ENCODE measurements at regions not wholly inside any gene's neighbourhood (a gene's known extent, or its start where the extent isn't known, plus 50 kb on each side); places are given as distances from the start of the nearest gene placed in this dataset.
A peak's percentile ranks its signal among the peaks of the same experiment; 100 is the strongest.
"Not testable (repeated sequence)": the region's sequence is repeated elsewhere in the genome, so short reads cannot be mapped to it uniquely, and the experiment has no call there.

DNA sequence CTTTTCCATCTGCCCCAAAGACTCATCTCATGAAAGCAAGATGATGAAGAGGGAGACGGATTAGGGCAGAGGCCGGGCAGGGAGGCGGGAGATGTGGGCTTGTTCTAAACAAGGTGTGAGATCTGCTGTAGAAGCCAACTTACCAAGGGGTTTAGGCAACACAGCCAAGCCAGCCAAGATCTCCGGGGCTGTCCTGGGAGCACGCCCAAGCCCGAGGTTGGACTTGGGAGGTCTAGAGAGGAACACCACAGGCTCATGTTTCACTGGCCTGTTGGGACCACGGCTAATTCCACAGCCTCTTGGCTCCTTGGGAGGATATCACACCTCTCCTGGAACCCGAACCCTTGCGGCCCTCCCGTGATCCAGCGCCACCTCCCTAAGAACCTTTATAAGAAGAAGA lies 171.4 kb downstream of the CRLF2 start:
- no peak overlapping the region for H2BK120ac ChIP-seq (ENCODE audit: low read depth, low read length)
- H3K9me1 ChIP-seq (ENCODE audit: insufficient read depth, low read length) = no peaks in the 10 kb centered on the region
- no peak overlapping the region for H2BK5ac ChIP-seq (ENCODE audit: low read depth, low read length, poor library complexity, severe bottlenecking)
- no peak overlapping the region for H4K8ac ChIP-seq (ENCODE audit: low read depth in 2 of 2, low read length in 2 of 2)
- H3K23ac ChIP-seq (ENCODE audit: low read depth, low read length) = no peak overlapping the region
- H4K20me1 ChIP-seq (ENCODE audit: insufficient read depth, low read length) = no peaks in the 10 kb centered on the region
- H2AK5ac ChIP-seq (ENCODE audit: low read depth, low read length) = no peak overlapping the region
- no TSS peak for BruUV-seq (replicated peaks)
- intact Hi-C loops (cut with micrococcal nuclease) (no loop called here), in situ Hi-C loops (cut with MboI; ENCODE audit: low sequenced_read_pairs) (no loop called here), dilution Hi-C loops (cut with HindIII; ENCODE audit: low sequenced_read_pairs, unreplicated experiment) (no loop called here)
- 45% methylated on average over 2 of the region's 11 CpGs; no CpG with 5 or more reads in 1 of the 2 experiments for WGBS, 2 experiments (ENCODE audit: extremely low coverage in 2 of 2, insufficient read length in 1 of 2)
- POLR2A ChIA-PET (ENCODE audit: unreplicated experiment) = no interaction called here
- H2AK9ac ChIP-seq (replicated peaks; ENCODE audit: low read depth, low read length, poor library complexity) = no peak overlapping the region
- no peak overlapping the region for H4K91ac ChIP-seq (ENCODE audit: insufficient read depth, low read depth, low read length)
- CTCF ChIA-PET = no interaction called here
- no peak overlapping the region for H2BK20ac ChIP-seq (ENCODE audit: low read depth, low read length)
- H3K4ac ChIP-seq (ENCODE audit: low read depth, low read length) = no peak overlapping the region
- H3K36me3 ChIP-seq (ENCODE audit: control insufficient read depth, insufficient read depth, low read length) = no peaks in the 10 kb centered on the region
- no peaks in the 10 kb centered on the region for H3K4me1 ChIP-seq (ENCODE audit: control insufficient read depth, insufficient read depth, low read length)
- no peak overlapping the region for H2BK15ac ChIP-seq (ENCODE audit: low read depth, low read length)
- no peak for ATAC-seq (ENCODE audit: low read depth)
- H3K4me3 ChIP-seq (ENCODE audit: insufficient read depth, low read depth, low read length) = no peak overlapping the region
- no peak overlapping the region for H4K5ac ChIP-seq (ENCODE audit: low read depth, low read length)
- no peak overlapping the region for H3K27ac ChIP-seq (ENCODE audit: insufficient read depth, low read length)
- H3K4me2 ChIP-seq (ENCODE audit: low read depth, low read length) = no peak overlapping the region
- no peak overlapping the region for H3K9ac ChIP-seq (ENCODE audit: low read depth, low read length)
- no peak overlapping the region for H3K18ac ChIP-seq (ENCODE audit: low read depth, low read length)
- H3K14ac ChIP-seq (replicated peaks; ENCODE audit: low read depth, low read length) = no peak overlapping the region
- no peaks in the 10 kb centered on the region for H3K79me1 ChIP-seq (ENCODE audit: low read depth in 1 of 2, low read length in 2 of 2)
- peaks cover 35% of the 10 kb centered on the region for H3K9me3 ChIP-seq (ENCODE audit: control insufficient read depth, insufficient read depth, low read length)
- H3K56ac ChIP-seq (ENCODE audit: extremely low read depth, insufficient read depth, low read length) = no peak overlapping the region
- peak overlapping the region; percentile 33 for H2AFZ ChIP-seq (replicated peaks; ENCODE audit: low read length, poor library complexity)
- no peak for DNase-seq
- TF ChIP-seq NFE2L2 (IDR thresholded peaks at IDR 0.05; ENCODE audit: low read depth, low read length) (no peak), CHD1 (IDR thresholded peaks at IDR 0.05; ENCODE audit: low read depth, low read length) (no peak)
- H3K27me3 ChIP-seq (ENCODE audit: control insufficient read depth, insufficient read depth, low read length) = no peaks in the 10 kb centered on the region

DNA sequence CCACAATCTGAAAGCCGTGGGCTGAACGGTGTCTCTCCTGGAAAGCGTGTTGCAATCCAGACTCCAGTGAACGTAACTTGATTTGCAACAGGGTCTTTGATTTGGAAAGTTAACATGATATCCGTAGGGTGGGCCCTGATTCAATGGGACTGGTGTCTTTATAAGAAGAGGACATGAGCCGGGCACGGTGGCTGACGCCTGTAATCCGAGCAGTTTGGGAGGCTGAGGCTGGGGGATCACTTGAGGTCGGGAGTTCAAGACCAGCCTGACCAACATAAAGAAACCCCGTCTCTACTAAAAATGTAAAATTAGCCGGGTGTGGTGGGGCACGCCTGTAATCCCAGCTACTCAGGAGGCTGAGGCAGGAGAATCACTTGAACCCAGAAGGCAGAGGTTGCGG lies 176.5 kb downstream of the CRLF2 start:
- H3K27me3 ChIP-seq (ENCODE audit: control insufficient read depth, insufficient read depth, low read length); H2BK120ac ChIP-seq (ENCODE audit: low read depth, low read length); H4K20me1 ChIP-seq (ENCODE audit: insufficient read depth, low read length); ATAC-seq (ENCODE audit: low read depth); H3K9ac ChIP-seq (ENCODE audit: low read depth, low read length); H2AK5ac ChIP-seq (ENCODE audit: low read depth, low read length); dilution Hi-C loops (cut with HindIII; ENCODE audit: low sequenced_read_pairs, unreplicated experiment); H3K79me1 ChIP-seq (ENCODE audit: low read depth in 1 of 2, low read length in 2 of 2); H3K4me3 ChIP-seq (ENCODE audit: insufficient read depth, low read depth, low read length); H2BK15ac ChIP-seq (ENCODE audit: low read depth, low read length); H3K14ac ChIP-seq (replicated peaks; ENCODE audit: low read depth, low read length); H3K9me1 ChIP-seq (ENCODE audit: insufficient read depth, low read length); POLR2A ChIA-PET (ENCODE audit: unreplicated experiment); H2BK20ac ChIP-seq (ENCODE audit: low read depth, low read length); H2AFZ ChIP-seq (replicated peaks; ENCODE audit: low read length, poor library complexity); CTCF ChIA-PET; H4K8ac ChIP-seq (ENCODE audit: low read depth in 2 of 2, low read length in 2 of 2); H2AK9ac ChIP-seq (replicated peaks; ENCODE audit: low read depth, low read length, poor library complexity); H3K36me3 ChIP-seq (ENCODE audit: control insufficient read depth, insufficient read depth, low read length); H4K91ac ChIP-seq (ENCODE audit: insufficient read depth, low read depth, low read length); H4K5ac ChIP-seq (ENCODE audit: low read depth, low read length); intact Hi-C loops (cut with micrococcal nuclease); H3K4me2 ChIP-seq (ENCODE audit: low read depth, low read length); H3K4me1 ChIP-seq (ENCODE audit: control insufficient read depth, insufficient read depth, low read length); DNase-seq; BruUV-seq (replicated peaks); H2BK5ac ChIP-seq (ENCODE audit: low read depth, low read length, poor library complexity, severe bottlenecking); H3K56ac ChIP-seq (ENCODE audit: extremely low read depth, insufficient read depth, low read length); H3K27ac ChIP-seq (ENCODE audit: insufficient read depth, low read length); H3K4ac ChIP-seq (ENCODE audit: low read depth, low read length); in situ Hi-C loops (cut with MboI; ENCODE audit: low sequenced_read_pairs); H3K23ac ChIP-seq (ENCODE audit: low read depth, low read length); H3K18ac ChIP-seq (ENCODE audit: low read depth, low read length): not testable (repeated sequence)
- 67% methylated on average over 4 of the region's 14 CpGs; no CpG with 5 or more reads in 1 of the 2 experiments for WGBS, 2 experiments (ENCODE audit: extremely low coverage in 2 of 2, insufficient read length in 1 of 2)
- peaks cover 32% of the 10 kb centered on the region for H3K9me3 ChIP-seq (ENCODE audit: control insufficient read depth, insufficient read depth, low read length)
